GM12878 (cell line): ENCODE measurements at regions not wholly inside any gene's neighbourhood (a gene's known extent, or its start where the extent isn't known, plus 50 kb on each side); places are given as distances from the start of the nearest gene placed in this dataset.

Source experiments
- ATAC-seq: fragments of 200-7000 bp; cut with Tn5 transposase; 3 replicates; pipeline ENCODE4 v1.9.1; 2020; ENCODE audit warnings: mild to moderate bottlenecking, moderate library complexity
- BruUV-seq: library from RNA; stranded (reverse); fragments of 400-500 nt; replicated peaks from 2 replicates; lab custom pipeline; 2021; lab: Mats Ljungman, UMichigan
- CTCF ChIA-PET: fragments of 300-600 bp; sonication (Branson Sonifier 250); formaldehyde crosslinking; extraction: SDS; loops from one replicate; lab custom pipeline; 2021; ENCODE audit warnings: inconsistent platforms; lab: Yijun Ruan, JAX
- POLR2A ChIA-PET: fragments of 350-600 bp; formaldehyde crosslinking; extraction: SDS; loops from one replicate; lab custom pipeline; 2021; ENCODE audit warnings: inconsistent platforms; lab: Charles Lee
- RAD21 ChIA-PET: fragments of 300-600 bp; sonication (Branson Sonifier 250); formaldehyde crosslinking; loops from one replicate; lab custom pipeline; 2023; ENCODE audit warnings: antibody characterized with exemption; ENCODE audit not compliant: unreplicated experiment; lab: Charles Lee
- SMC1A ChIA-PET: fragments of 300-600 bp; sonication (Branson Sonifier 250); formaldehyde crosslinking; loops from one replicate; lab custom pipeline; 2023; ENCODE audit not compliant: unreplicated experiment, uncharacterized antibody; lab: Charles Lee
- DNase-seq: peaks from one replicate; pipeline ENCODE4 v3.0.0-alpha.2; 2011; ENCODE audit warnings: low read depth, low spot score
- FAIRE-seq: peaks from 3 replicates; lab custom pipeline; 2011; peaks lifted over from hg19 to GRCh38; lab: Jason Lieb, UNC
- H2AFZ ChIP-seq: 2 replicates; pipeline ENCODE4 v1.6.0; 2011; ENCODE audit warnings: low read depth, low read length, control low read depth; ENCODE audit not compliant: control insufficient read depth
- H3K27ac ChIP-seq: 2 replicates; pipeline ENCODE4 v1.5.1; 2011; ENCODE audit warnings: control low read depth; ENCODE audit not compliant: control insufficient read depth, insufficient read depth
- H3K27me3 ChIP-seq, 2 experiments: replicated peaks in 1 of 2; 2 replicates each; pipeline versions ENCODE4 v1.6.0 to v1.6.1; 2011; ENCODE audit warnings: low read length in 1 of 2; ENCODE audit not compliant: control insufficient read depth in 2 of 2, insufficient read depth in 2 of 2
- H3K36me3 ChIP-seq, 2 experiments: 2 replicates each; pipeline ENCODE4 v1.5.1; 2011; ENCODE audit warnings: low read length in 1 of 2; ENCODE audit not compliant: control insufficient read depth in 2 of 2, insufficient read depth in 2 of 2
- H3K4me1 ChIP-seq: 2 replicates; pipeline ENCODE4 v1.6.1; 2011; ENCODE audit warnings: mild to moderate bottlenecking, low read length, moderate library complexity, mixed read lengths; ENCODE audit not compliant: control insufficient read depth, insufficient read depth
- H3K4me2 ChIP-seq: 2 replicates; pipeline ENCODE4 v1.6.0; 2011; ENCODE audit warnings: control low read depth; ENCODE audit not compliant: control insufficient read depth, insufficient read depth
- H3K4me3 ChIP-seq: fragments of 200-600 bp; sonication (generic); 2 replicates; pipeline ENCODE4 v1.5.1; 2016
- H3K79me2 ChIP-seq: 2 replicates; pipeline ENCODE4 v1.6.0; 2011; ENCODE audit warnings: low read length; ENCODE audit not compliant: control insufficient read depth, insufficient read depth
- H3K9ac ChIP-seq: 2 replicates; pipeline ENCODE4 v1.8.0; 2011; ENCODE audit warnings: low read length, control low read depth, mixed read lengths; ENCODE audit not compliant: control insufficient read depth, insufficient read depth
- H3K9me3 ChIP-seq: replicated peaks from 3 replicates; pipeline ENCODE4 v1.5.1; 2011; ENCODE audit warnings: mild to moderate bottlenecking, low read length; ENCODE audit not compliant: control insufficient read depth, insufficient read depth
- H4K20me1 ChIP-seq: 2 replicates; pipeline ENCODE4 v1.6.0; 2011; ENCODE audit not compliant: control insufficient read depth, insufficient read depth
- CREM ChIP-seq: IDR thresholded peaks from 2 replicates; pipeline ENCODE4 v1.6.1; 2014; ENCODE audit warnings: antibody characterized with exemption, low read depth
- FOS ChIP-seq: IDR thresholded peaks from 3 replicates; pipeline ENCODE4 v1.6.1; 2011; ENCODE audit warnings: borderline replicate concordance; ENCODE audit not compliant: insufficient read length; ENCODE audit errors: extremely low read depth
- MEF2A ChIP-seq: IDR thresholded peaks from 2 replicates; pipeline ENCODE4 v1.6.1; 2011; ENCODE audit warnings: low read depth, mild to moderate bottlenecking, low read length, moderate library complexity; ENCODE audit not compliant: insufficient read depth
- POU2F2 ChIP-seq: IDR thresholded peaks from 3 replicates; pipeline ENCODE4 v1.6.1; 2011; ENCODE audit warnings: low read depth, mild to moderate bottlenecking, low read length, borderline replicate concordance
- RBBP5 ChIP-seq: fragments of 200-600 bp; sonication (generic); conservative IDR thresholded peaks from 2 replicates; pipeline ENCODE4 v1.6.1; 2016
- RUNX3 ChIP-seq: IDR thresholded peaks from 2 replicates; pipeline ENCODE4 v1.6.1; 2012; ENCODE audit warnings: low read length, inconsistent platforms
- SMC3 ChIP-seq: IDR thresholded peaks from 2 replicates; pipeline ENCODE4 v1.6.1; 2011; ENCODE audit warnings: low read length, improper control_type of control experiment, borderline replicate concordance
- SPI1 ChIP-seq: IDR thresholded peaks from 2 replicates; pipeline ENCODE4 v1.6.1; 2011; ENCODE audit warnings: low read depth, mild to moderate bottlenecking, low read length, moderate library complexity, borderline replicate concordance; ENCODE audit not compliant: insufficient read depth
- TARDBP ChIP-seq: IDR thresholded peaks from 2 replicates; pipeline ENCODE4 v1.6.1; 2016; ENCODE audit warnings: borderline replicate concordance
- ZNF24 ChIP-seq: fragments of 450-650 bp; IDR thresholded peaks from 2 replicates; pipeline ENCODE4 v1.6.1; 2017; ENCODE audit warnings: antibody characterized with exemption, mild to moderate bottlenecking
- ZSCAN29 ChIP-seq: fragments of 450-650 bp; IDR thresholded peaks from 2 replicates; pipeline ENCODE4 v1.6.1; 2017; ENCODE audit warnings: mild to moderate bottlenecking, moderate library complexity
- WGBS: methylation state at CpG from one replicate; pipeline ENCODE4 v1.1.6; 2016; ENCODE audit warnings: low lambda C conversion rate; ENCODE audit not compliant: insufficient replicate concordance, insufficient coverage; ENCODE audit errors: missing lambda C conversion rate; 5-methylcytosine and 5-hydroxymethylcytosine counted together
- in situ Hi-C: fragments of 300-500 bp; cut with MboI; formaldehyde crosslinking; loops from 9 replicates; pipeline ENCODE4 v1.14.3; 2018; ENCODE audit warnings: mixed read lengths
- intact Hi-C: fragments of 100-400 bp; cut with micrococcal nuclease; formaldehyde crosslinking; loops from one replicate; pipeline ENCODE4 v1.14.2; 2022; ENCODE audit not compliant: unreplicated experiment
- TF ChIP-seq, protein P1 (sequence below): IDR thresholded peaks from 2 replicates; pipeline ENCODE4 v1.6.1; 2011; ENCODE audit warnings: borderline replicate concordance, low read depth, mild to moderate bottlenecking, moderate library complexity, mixed read lengths, low read length; ENCODE audit not compliant: insufficient read depth; ENCODE audit errors: extremely low read length
- TF ChIP-seq, protein P2 (sequence below): fragments of 450-650 bp; conservative IDR thresholded peaks from 2 replicates; pipeline ENCODE4 v1.6.1; 2017; ENCODE audit warnings: mild to moderate bottlenecking, moderate library complexity
- TF ChIP-seq, protein P3 (sequence below): fragments of 450-650 bp; formaldehyde crosslinking; IDR thresholded peaks from 2 replicates; pipeline ENCODE4 v1.4.0; 2022; ENCODE audit warnings: mild to moderate bottlenecking, moderate library complexity

DNA sequence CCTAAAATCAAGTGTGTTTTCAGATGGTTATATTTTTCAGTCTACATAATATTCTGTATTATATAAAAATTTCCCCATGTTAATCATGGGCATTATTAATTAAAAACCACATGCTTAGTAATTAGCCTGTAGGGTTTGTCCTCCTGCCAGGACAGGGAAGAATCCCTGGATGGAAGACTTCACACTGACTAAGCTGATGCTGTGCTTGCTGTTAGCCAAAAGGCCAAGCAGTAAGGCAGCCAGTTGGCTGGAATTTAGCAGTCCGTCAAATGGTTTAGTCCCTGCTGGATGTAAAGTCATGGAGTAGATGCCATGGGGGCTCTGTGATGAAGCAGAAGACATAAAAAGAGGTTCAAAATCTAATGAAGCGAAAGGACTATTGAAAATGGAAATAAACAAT lies 168.0 kb upstream of the OBI1 start (continued):
- TF ChIP-seq FOS: no peak
- TF ChIP-seq, protein P1, sequence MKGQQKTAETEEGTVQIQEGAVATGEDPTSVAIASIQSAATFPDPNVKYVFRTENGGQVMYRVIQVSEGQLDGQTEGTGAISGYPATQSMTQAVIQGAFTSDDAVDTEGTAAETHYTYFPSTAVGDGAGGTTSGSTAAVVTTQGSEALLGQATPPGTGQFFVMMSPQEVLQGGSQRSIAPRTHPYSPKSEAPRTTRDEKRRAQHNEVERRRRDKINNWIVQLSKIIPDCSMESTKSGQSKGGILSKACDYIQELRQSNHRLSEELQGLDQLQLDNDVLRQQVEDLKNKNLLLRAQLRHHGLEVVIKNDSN: no peak
- TF ChIP-seq RUNX3: no peak
- TF ChIP-seq, protein P2, sequence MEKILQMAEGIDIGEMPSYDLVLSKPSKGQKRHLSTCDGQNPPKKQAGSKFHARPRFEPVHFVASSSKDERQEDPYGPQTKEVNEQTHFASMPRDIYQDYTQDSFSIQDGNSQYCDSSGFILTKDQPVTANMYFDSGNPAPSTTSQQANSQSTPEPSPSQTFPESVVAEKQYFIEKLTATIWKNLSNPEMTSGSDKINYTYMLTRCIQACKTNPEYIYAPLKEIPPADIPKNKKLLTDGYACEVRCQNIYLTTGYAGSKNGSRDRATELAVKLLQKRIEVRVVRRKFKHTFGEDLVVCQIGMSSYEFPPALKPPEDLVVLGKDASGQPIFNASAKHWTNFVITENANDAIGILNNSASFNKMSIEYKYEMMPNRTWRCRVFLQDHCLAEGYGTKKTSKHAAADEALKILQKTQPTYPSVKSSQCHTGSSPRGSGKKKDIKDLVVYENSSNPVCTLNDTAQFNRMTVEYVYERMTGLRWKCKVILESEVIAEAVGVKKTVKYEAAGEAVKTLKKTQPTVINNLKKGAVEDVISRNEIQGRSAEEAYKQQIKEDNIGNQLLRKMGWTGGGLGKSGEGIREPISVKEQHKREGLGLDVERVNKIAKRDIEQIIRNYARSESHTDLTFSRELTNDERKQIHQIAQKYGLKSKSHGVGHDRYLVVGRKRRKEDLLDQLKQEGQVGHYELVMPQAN: no peak
- TF ChIP-seq CREM: no peak
- no peak for TF ChIP-seq ZNF24
- TF ChIP-seq RBBP5: no peak
- no peak for TF ChIP-seq TARDBP
- TF ChIP-seq MEF2A: no peak

DNA sequence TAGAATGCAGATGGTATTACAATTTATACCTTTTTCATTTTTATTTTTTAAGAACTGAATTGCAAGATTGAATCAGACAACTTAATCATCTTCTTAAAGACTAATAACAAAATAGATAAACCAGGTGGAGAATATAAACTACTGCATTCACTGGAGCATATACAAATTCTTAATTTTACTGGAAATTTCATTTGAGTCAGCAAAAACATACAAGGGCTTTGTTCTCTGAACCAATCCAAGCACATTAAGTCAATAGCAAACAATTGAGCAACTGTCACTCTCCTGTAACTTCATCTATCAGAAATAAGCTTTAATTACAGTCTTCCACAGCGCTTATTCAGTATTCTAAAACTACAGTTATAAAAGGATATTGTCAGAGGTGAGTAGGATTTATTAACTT lies 167.4 kb upstream of the OBI1 start:
- H3K9me3 ChIP-seq: no peaks in the 10 kb centered on the region
- no peak for ATAC-seq
- no peak for DNase-seq
- H3K4me3 ChIP-seq: no peak overlapping the region
- no peaks in the 10 kb centered on the region for H3K79me2 ChIP-seq
- 0% methylated on average over 1 of the region's 1 CpG for WGBS
- CTCF ChIA-PET: no interaction called here
- FAIRE-seq: no peak
- in situ Hi-C loops (no loop called here), intact Hi-C loops (no loop called here)
- H3K27me3 ChIP-seq: no peaks in the 10 kb centered on the region
- BruUV-seq: no TSS peak
- H2AFZ ChIP-seq: no peak overlapping the region
- no peak overlapping the region for H3K27ac ChIP-seq
- H3K36me3 ChIP-seq: no peaks in the 10 kb centered on the region
- no peaks in the 10 kb centered on the region for H4K20me1 ChIP-seq
- POLR2A ChIA-PET: no interaction called here
- H3K4me2 ChIP-seq: no peak overlapping the region
- RAD21 ChIA-PET: no interaction called here
- SMC1A ChIA-PET: no interaction called here
- no peaks in the 10 kb centered on the region for H3K4me1 ChIP-seq
- H3K9ac ChIP-seq: no peak overlapping the region
- TF ChIP-seq, protein P1: no peak
- TF ChIP-seq ZSCAN29 (no peak), SPI1 (no peak), POU2F2 (no peak), SMC3 (no peak)
- TF ChIP-seq, protein P3, sequence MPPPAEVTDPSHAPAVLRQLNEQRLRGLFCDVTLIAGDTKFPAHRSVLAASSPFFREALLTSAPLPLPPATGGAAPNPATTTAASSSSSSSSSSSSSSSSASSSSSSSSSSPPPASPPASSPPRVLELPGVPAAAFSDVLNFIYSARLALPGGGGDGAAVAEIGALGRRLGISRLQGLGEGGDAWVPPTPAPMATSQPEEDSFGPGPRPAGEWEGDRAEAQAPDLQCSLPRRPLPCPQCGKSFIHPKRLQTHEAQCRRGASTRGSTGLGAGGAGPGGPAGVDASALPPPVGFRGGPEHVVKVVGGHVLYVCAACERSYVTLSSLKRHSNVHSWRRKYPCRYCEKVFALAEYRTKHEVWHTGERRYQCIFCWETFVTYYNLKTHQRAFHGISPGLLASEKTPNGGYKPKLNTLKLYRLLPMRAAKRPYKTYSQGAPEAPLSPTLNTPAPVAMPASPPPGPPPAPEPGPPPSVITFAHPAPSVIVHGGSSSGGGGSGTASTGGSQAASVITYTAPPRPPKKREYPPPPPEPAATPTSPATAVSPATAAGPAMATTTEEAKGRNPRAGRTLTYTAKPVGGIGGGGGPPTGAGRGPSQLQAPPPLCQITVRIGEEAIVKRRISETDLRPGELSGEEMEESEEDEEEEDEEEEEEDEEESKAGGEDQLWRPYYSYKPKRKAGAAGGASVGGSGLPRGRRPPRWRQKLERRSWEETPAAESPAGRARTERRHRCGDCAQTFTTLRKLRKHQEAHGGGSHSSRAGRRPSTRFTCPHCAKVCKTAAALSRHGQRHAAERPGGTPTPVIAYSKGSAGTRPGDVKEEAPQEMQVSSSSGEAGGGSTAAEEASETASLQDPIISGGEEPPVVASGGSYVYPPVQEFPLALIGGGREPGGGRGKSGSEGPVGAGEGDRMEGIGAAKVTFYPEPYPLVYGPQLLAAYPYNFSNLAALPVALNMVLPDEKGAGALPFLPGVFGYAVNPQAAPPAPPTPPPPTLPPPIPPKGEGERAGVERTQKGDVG (CRISPR knock-in tag): no peak
